A673 (cell line): ENCODE measurements at regions not wholly inside any gene's neighbourhood (a gene's known extent, or its start where the extent isn't known, plus 50 kb on each side); places are given as distances from the start of the nearest gene placed in this dataset.

ENCODE experiments used
- BruUV-seq: library from RNA; stranded (reverse); fragments of 400-500 nt; replicated peaks from 2 replicates; lab custom pipeline; 2021; lab: Mats Ljungman, UMichigan
- CTCF ChIA-PET: fragments of 300-600 bp; sonication (Branson Sonifier 250); formaldehyde crosslinking; loops from one replicate; lab custom pipeline; 2022; ENCODE audit warnings: antibody characterized with exemption; lab: Charles Lee
- POLR2A ChIA-PET: fragments of 300-600 bp; sonication (Branson Sonifier 250); formaldehyde crosslinking; loops from one replicate; lab custom pipeline; 2022; ENCODE audit warnings: antibody characterized with exemption; ENCODE audit not compliant: low non-redundant PET; lab: Charles Lee
- DNase-seq: peaks from one replicate; pipeline ENCODE4 v3.0.0-alpha.2; 2015; ENCODE audit warnings: low spot score
- H3K27ac ChIP-seq: fragments of 200-600 bp; sonication (generic); 2 replicates; pipeline ENCODE4 v1.5.1; 2016; ENCODE audit warnings: mixed run types, low read depth, mild to moderate bottlenecking, mixed read lengths, antibody characterized with exemption, low read length; ENCODE audit not compliant: poor library complexity, severe bottlenecking
- H3K27me3 ChIP-seq: fragments of 200-600 bp; sonication (generic); replicated peaks from 2 replicates; pipeline ENCODE4 v1.6.1; 2017; ENCODE audit warnings: mixed run types, low read depth, mild to moderate bottlenecking, mixed read lengths, antibody characterized with exemption, low read length; ENCODE audit not compliant: insufficient read depth, poor library complexity
- H3K36me3 ChIP-seq: fragments of 200-600 bp; sonication (generic); 2 replicates; pipeline ENCODE4 v1.6.1; 2016; ENCODE audit warnings: mixed run types, mild to moderate bottlenecking, mixed read lengths, antibody characterized with exemption, low read length; ENCODE audit not compliant: insufficient read depth, poor library complexity, severe bottlenecking
- H3K4me1 ChIP-seq: fragments of 200-600 bp; sonication (generic); 2 replicates; pipeline ENCODE4 v1.6.1; 2017; ENCODE audit warnings: mixed run types, mild to moderate bottlenecking, mixed read lengths, antibody characterized with exemption, low read length; ENCODE audit not compliant: insufficient read depth, poor library complexity, severe bottlenecking
- H3K4me3 ChIP-seq: fragments of 200-600 bp; sonication (generic); 2 replicates; pipeline ENCODE4 v1.5.1; 2016; ENCODE audit warnings: low read depth, mixed run types, mild to moderate bottlenecking, mixed read lengths, low read length; ENCODE audit not compliant: poor library complexity, severe bottlenecking
- H3K9me3 ChIP-seq: fragments of 200-600 bp; sonication (generic); 2 replicates; pipeline ENCODE4 v1.6.1; 2016; ENCODE audit warnings: mixed run types, low read depth, mild to moderate bottlenecking, mixed read lengths, antibody characterized with exemption, low read length; ENCODE audit not compliant: poor library complexity, severe bottlenecking
- EZH2 ChIP-seq: fragments of 200-600 bp; sonication (generic); IDR thresholded peaks from 2 replicates; pipeline ENCODE4 v1.6.1; 2017; ENCODE audit warnings: borderline replicate concordance, low read depth, mild to moderate bottlenecking, mixed read lengths, antibody characterized with exemption, low read length; ENCODE audit not compliant: poor library complexity, severe bottlenecking
- intact Hi-C: fragments of 100-400 bp; cut with micrococcal nuclease; formaldehyde crosslinking; loops from one replicate; pipeline ENCODE4 v1.10.0; 2022; ENCODE audit not compliant: unreplicated experiment
- TF ChIP-seq, protein P1 (sequence below): fragments of 300-800, 200-600 bp; sonication (generic); conservative IDR thresholded peaks from 2 replicates; pipeline ENCODE4 v1.5.1; 2017; ENCODE audit warnings: low read depth, mild to moderate bottlenecking, antibody characterized with exemption, low read length, moderate library complexity, mixed read lengths

DNA sequence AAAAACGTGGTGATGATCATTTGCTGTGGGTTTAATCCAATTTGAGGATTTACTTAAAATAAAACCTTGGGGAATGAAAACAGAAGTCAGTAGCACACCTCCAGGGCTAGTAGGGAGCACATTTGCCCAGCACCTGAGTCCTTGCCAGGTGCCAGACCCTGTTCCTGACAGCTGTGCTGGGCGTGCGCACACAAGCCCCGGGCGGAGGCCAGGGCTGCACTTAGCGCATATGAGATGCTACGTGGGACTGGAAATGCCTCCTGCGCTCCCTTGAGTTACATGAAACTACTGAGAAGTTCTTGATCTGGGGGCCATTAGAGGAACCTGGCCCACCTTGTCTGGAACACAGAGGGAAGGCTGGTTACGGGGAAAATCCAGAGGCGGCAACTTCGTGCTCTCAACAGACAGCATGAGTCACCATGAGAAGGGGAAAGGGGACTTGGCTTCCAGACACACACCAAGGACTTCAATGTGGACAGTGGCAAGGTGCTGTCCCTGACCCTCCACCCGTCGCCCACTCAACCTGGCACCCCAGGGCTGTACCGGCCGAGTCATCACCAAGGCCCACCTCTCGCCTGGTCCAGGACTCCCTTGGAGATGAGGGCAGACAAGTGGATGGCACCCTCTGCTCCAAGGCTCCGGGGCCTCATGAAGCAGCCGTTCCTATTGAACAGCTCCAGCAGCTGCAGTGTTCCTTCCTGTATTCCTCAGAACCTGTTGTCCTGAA lies 1468.6 kb downstream of the BRD1 start:
- no peaks in the 10 kb centered on the region for H3K4me1 ChIP-seq
- intact Hi-C loops, result no loop called here
- no peak for DNase-seq
- H3K36me3 ChIP-seq, result no peaks in the 10 kb centered on the region
- H3K4me3 ChIP-seq, result no peak overlapping the region
- ChIA-PET POLR2A (no interaction called here), CTCF (no interaction called here)
- H3K27ac ChIP-seq, result no peak overlapping the region
- H3K9me3 ChIP-seq, result no peaks in the 10 kb centered on the region
- H3K27me3 ChIP-seq, result peaks cover 26% of the 10 kb centered on the region
- no peak for TF ChIP-seq EZH2
- TF ChIP-seq, protein P1, sequence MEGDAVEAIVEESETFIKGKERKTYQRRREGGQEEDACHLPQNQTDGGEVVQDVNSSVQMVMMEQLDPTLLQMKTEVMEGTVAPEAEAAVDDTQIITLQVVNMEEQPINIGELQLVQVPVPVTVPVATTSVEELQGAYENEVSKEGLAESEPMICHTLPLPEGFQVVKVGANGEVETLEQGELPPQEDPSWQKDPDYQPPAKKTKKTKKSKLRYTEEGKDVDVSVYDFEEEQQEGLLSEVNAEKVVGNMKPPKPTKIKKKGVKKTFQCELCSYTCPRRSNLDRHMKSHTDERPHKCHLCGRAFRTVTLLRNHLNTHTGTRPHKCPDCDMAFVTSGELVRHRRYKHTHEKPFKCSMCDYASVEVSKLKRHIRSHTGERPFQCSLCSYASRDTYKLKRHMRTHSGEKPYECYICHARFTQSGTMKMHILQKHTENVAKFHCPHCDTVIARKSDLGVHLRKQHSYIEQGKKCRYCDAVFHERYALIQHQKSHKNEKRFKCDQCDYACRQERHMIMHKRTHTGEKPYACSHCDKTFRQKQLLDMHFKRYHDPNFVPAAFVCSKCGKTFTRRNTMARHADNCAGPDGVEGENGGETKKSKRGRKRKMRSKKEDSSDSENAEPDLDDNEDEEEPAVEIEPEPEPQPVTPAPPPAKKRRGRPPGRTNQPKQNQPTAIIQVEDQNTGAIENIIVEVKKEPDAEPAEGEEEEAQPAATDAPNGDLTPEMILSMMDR, result no peak
- no TSS peak for BruUV-seq

DNA sequence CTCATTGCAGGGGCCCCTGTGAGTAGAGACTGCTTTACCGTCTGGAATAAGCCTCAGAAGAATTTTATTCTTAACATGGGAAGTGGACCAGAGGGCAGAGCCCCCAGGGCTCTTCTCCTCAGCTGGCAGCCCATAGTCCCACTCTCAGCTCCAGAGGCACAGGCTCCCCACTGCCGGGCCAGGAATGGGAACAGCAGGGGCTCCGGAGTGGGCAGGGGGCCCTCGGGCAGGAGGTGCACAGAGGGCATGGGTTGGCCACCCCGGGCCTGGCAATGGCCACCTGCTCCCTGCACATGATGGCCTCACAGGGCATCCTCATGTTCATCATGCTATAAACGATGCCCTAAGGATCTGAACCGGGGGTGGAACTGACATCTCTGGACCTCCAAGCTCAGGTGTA lies 1469.7 kb downstream of the BRD1 start:
- H3K27me3 ChIP-seq, result peaks cover 21% of the 10 kb centered on the region
- intact Hi-C loops, result no loop called here
- ChIA-PET POLR2A (no interaction called here), CTCF (no interaction called here)
- DNase-seq, result no peak
- no peaks in the 10 kb centered on the region for H3K4me1 ChIP-seq
- H3K36me3 ChIP-seq, result no peaks in the 10 kb centered on the region
- H3K27ac ChIP-seq, result no peak overlapping the region
- no peaks in the 10 kb centered on the region for H3K9me3 ChIP-seq
- no peak for TF ChIP-seq EZH2
- TF ChIP-seq, protein P1, result no peak
- no TSS peak for BruUV-seq
- H3K4me3 ChIP-seq, result no peak overlapping the region

DNA sequence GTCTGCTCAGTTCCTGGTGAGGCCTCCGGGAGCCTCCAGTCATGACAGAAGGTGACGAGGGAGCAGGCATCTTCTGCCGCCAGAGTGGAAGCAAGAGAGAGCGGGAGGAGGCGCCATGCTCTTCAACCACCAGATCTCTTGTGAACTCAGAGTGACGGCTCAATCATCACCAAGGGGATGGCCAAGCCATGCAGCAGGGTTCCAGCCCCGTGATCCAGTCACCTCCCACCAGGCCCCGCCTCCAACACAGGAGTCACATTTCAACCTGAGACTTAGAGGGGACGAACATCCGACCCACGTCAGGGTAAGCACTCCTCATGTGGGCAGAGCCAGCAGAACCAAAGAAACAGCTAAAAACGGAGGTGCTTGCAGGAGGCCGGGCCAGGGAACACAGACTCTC lies 1470.5 kb downstream of the BRD1 start:
- no peaks in the 10 kb centered on the region for H3K9me3 ChIP-seq
- no peak for DNase-seq

More for the DNA sequence above, 1470.5 kb downstream of the BRD1 start:
- no peak overlapping the region for H3K27ac ChIP-seq
- CTCF ChIA-PET, result no interaction called here
- intact Hi-C loops, result no loop called here
- POLR2A ChIA-PET, result no interaction called here
- no TSS peak for BruUV-seq
- peaks cover 21% of the 10 kb centered on the region for H3K27me3 ChIP-seq
- no peak for TF ChIP-seq EZH2
- TF ChIP-seq, protein P1, result no peak
- H3K4me1 ChIP-seq, result no peaks in the 10 kb centered on the region
- H3K4me3 ChIP-seq, result no peak overlapping the region
- no peaks in the 10 kb centered on the region for H3K36me3 ChIP-seq
